ENCODE measurements at regions not wholly inside any gene's neighbourhood (a gene's known extent, or its start where the extent isn't known, plus 50 kb on each side); places are given as distances from the start of the nearest gene placed in this dataset.

DNA sequence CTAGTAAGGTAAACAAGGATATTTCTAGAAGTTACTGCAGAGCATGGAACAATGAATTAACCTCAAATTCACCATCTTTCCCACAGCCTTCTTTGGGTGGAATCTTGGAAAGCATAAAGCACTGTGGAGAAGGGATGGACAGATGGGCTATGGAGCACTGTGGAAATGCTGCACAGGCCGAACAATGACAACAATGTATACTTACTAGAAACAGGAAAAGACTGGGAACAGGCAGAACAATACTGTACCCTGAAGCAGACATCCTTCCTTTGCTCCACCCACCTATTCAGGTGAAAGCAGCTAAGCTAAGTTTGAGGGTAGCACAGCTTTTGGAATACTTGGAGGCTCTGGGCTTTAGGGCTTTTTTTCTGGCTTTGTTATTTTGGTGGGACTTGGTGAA lies 250.6 kb upstream of the KLF8 start:
- ATAC-seq (no peak), DNase-seq (no peak)
- intact Hi-C loops (cut with DNase I), result no loop called here
- no peak for TF ChIP-seq CTCF (IDR thresholded peaks at IDR 0.05)
- no peaks in the 10 kb centered on the region for H3K27me3 ChIP-seq
- H3K36me3 ChIP-seq, result no peaks in the 10 kb centered on the region
- H3K9me3 ChIP-seq, result no peaks in the 10 kb centered on the region
- no peak overlapping the region for H3K4me3 ChIP-seq
- H3K4me1 ChIP-seq, result no peaks in the 10 kb centered on the region
- no peak overlapping the region for H3K27ac ChIP-seq

- no peak for DNase-seq
- no peak for TF ChIP-seq CTCF (IDR thresholded peaks at IDR 0.05)
- ATAC-seq, result no peak
Measured at GRCh38 chrX:55996649-55997048, 235.5 kb upstream of the KLF8 start.

DNA sequence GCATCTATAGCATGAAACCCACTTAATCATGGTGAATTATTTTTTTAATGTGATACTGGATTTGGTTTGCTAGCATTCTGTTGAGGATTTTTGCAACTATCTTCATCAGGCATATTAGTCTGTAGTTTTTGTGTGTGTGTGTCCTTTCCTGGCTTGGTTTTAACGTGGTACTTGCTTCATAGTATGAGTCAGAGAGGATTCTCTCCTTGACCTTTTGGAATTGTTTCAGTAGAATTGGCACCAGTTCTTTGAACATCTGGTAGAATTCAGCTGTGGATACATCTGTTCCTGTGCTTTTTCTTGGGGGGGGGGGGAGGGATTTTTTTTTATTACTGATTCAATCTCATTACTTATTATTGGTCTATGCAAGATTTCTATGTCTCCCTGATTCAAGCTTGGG lies 232.0 kb upstream of the KLF8 start:
- intact Hi-C loops (cut with DNase I), result no loop called here
- Histone ChIP-seq H3K9me3 (no peaks in the 10 kb centered on the region), H3K4me3 (no peak overlapping the region), H3K27ac (no peak overlapping the region), H3K36me3 (no peaks in the 10 kb centered on the region), H3K4me1 (no peaks in the 10 kb centered on the region), H3K27me3 (no peaks in the 10 kb centered on the region)
- no peak for DNase-seq
- ATAC-seq, result no peak
- TF ChIP-seq CTCF (IDR thresholded peaks at IDR 0.05), result no peak

More at GRCh38 chrX:55996649-55997048, 235.5 kb upstream of the KLF8 start:
- H3K27me3 ChIP-seq, result no peaks in the 10 kb centered on the region
- intact Hi-C loops (cut with DNase I), result no loop called here
- H3K4me1 ChIP-seq, result no peaks in the 10 kb centered on the region
- H3K4me3 ChIP-seq, result no peak overlapping the region
- no peaks in the 10 kb centered on the region for H3K36me3 ChIP-seq
- H3K9me3 ChIP-seq, result no peaks in the 10 kb centered on the region
- no peak overlapping the region for H3K27ac ChIP-seq

GRCh38 chrX:56000729-56001128 lies 231.4 kb upstream of the KLF8 start:
- DNase-seq (no peak), ATAC-seq (no peak)
- intact Hi-C loops (cut with DNase I), result no loop called here
- TF ChIP-seq CTCF (IDR thresholded peaks at IDR 0.05), result no peak
- H3K27me3 ChIP-seq, result no peaks in the 10 kb centered on the region
- H3K4me1 ChIP-seq, result no peaks in the 10 kb centered on the region
- H3K27ac ChIP-seq, result no peak overlapping the region
- H3K36me3 ChIP-seq, result no peaks in the 10 kb centered on the region
- H3K4me3 ChIP-seq, result no peak overlapping the region
- no peaks in the 10 kb centered on the region for H3K9me3 ChIP-seq

GRCh38 chrX:56025872-56026571 lies 206.1 kb upstream of the KLF8 start:
- peak overlapping the region; percentile 16 for H3K4me3 ChIP-seq
- TF ChIP-seq CTCF (IDR thresholded peaks at IDR 0.05), result peak; percentile 23
- H3K27ac ChIP-seq, result peak overlapping the region; percentile 30
- H3K9me3 ChIP-seq, result no peaks in the 10 kb centered on the region
- H3K36me3 ChIP-seq, result no peaks in the 10 kb centered on the region
- ATAC-seq (peak; percentile 72), DNase-seq (no peak)
- no peaks in the 10 kb centered on the region for H3K27me3 ChIP-seq
- H3K4me1 ChIP-seq, result no peaks in the 10 kb centered on the region
- intact Hi-C loops (cut with DNase I), result no loop called here

- Histone ChIP-seq H3K36me3 (no peaks in the 10 kb centered on the region), H3K27ac (peak overlapping the region; percentile 30), H3K9me3 (no peaks in the 10 kb centered on the region), H3K27me3 (no peaks in the 10 kb centered on the region), H3K4me3 (peak overlapping the region; percentile 16), H3K4me1 (no peaks in the 10 kb centered on the region)
- ATAC-seq, result peak; percentile 76
- TF ChIP-seq CTCF (IDR thresholded peaks at IDR 0.05), result no peak
- DNase-seq, result no peak
- intact Hi-C loops (cut with DNase I), result no loop called here
Measured at GRCh38 chrX:56026815-56027214, 205.3 kb upstream of the KLF8 start.
